Lung (tissue), 11 donors: ENCODE measurements at regions not wholly inside any gene's neighbourhood (a gene's known extent, or its start where the extent isn't known, plus 50 kb on each side); places are given as distances from the start of the nearest gene placed in this dataset.

Source experiments
- ATAC-seq: fragments of 200-7000 bp; cut with Tn5 transposase; one replicate; pipeline ENCODE4 v1.9.1; 2020; ENCODE audit warnings: moderate number of reproducible peaks; ENCODE audit not compliant: insufficient read depth, low FRiP score
- DNase-seq, 3 donors: peaks; one replicate each; pipeline ENCODE4 v3.0.0-alpha.2; 2013 to 2017
- H3K27ac ChIP-seq, 2 donors: one replicate each; pipeline ENCODE4 v1.5.1; 2013; ENCODE audit warnings: mild to moderate bottlenecking in 2 of 2, moderate library complexity in 2 of 2, control low read depth in 1 of 2, inconsistent platforms in 1 of 2, low read depth in 1 of 2, low read length in 1 of 2
- H3K27me3 ChIP-seq, 3 donors: one replicate each; pipeline ENCODE4 v1.5.1; 2013; ENCODE audit warnings: low read length in 2 of 3; ENCODE audit not compliant: control insufficient read depth in 3 of 3, insufficient read depth in 3 of 3
- H3K36me3 ChIP-seq, 4 donors: one replicate each; pipeline ENCODE4 v1.5.1; 2013; ENCODE audit warnings: low read length in 4 of 4, mild to moderate bottlenecking in 1 of 4, moderate library complexity in 1 of 4; ENCODE audit not compliant: control insufficient read depth in 4 of 4, insufficient read depth in 4 of 4
- H3K4me1 ChIP-seq, 5 donors: one replicate each; pipeline ENCODE4 v1.5.1; 2013; ENCODE audit warnings: low read length in 5 of 5, mild to moderate bottlenecking in 2 of 5, moderate library complexity in 1 of 5; ENCODE audit not compliant: control insufficient read depth in 5 of 5, insufficient read depth in 5 of 5
- H3K4me3 ChIP-seq: one replicate; pipeline ENCODE4 v1.5.1; 2013; ENCODE audit warnings: mild to moderate bottlenecking, control low read depth, moderate library complexity
- H3K9ac ChIP-seq, 2 donors: one replicate each; pipeline ENCODE4 v1.5.1; 2013; ENCODE audit warnings: low read length in 2 of 2, control low read depth in 1 of 2; ENCODE audit not compliant: insufficient read depth in 1 of 2
- H3K9me3 ChIP-seq, 4 donors: one replicate each; pipeline ENCODE4 v1.5.1; 2013; ENCODE audit warnings: low read length in 3 of 4, mild to moderate bottlenecking in 1 of 4, moderate library complexity in 1 of 4; ENCODE audit not compliant: control insufficient read depth in 4 of 4, insufficient read depth in 3 of 4
- WGBS, 2 donors: extraction: QIAGEN DNeasy Blood & Tissue Kit; methylation state at CpG; one replicate each; pipeline ENCODE4 v1.1.7; 2013; 5-methylcytosine and 5-hydroxymethylcytosine counted together
- TF ChIP-seq, protein P1 (sequence below): IDR thresholded peaks from 2 replicates; pipeline ENCODE4 v1.5.1; 2012; ENCODE audit warnings: mild to moderate bottlenecking; ENCODE audit errors: control extremely low read depth, extremely low read depth
- donor health status: control.
- donor health status: control.
- donor health status: Bipolar disorder and iron deficiency.
- donor health status: healthy.
- donor health status: DM: yes; HTN: yes; CAD: no.

DNA sequence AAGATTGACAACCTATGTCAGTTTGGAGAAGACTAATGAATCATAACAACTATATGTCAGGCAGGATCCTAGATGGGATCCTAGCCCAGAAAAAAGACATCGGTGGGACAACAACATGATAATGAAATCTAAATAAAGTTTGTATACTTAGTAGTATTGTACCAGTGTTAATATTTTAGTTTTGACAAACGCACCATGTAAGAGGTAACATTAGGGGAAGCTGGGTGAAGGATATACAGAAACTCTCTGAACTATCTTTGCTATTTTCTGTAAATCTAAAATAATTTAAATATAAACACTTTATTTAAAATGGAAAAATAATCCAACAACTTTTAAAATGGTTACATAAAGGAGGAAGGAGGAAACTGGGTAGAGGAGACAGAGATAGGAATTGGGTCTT is 105.6 kb upstream of the AP1S2 start:
- H3K27ac ChIP-seq: no peak overlapping the region
- TF ChIP-seq, protein P1, sequence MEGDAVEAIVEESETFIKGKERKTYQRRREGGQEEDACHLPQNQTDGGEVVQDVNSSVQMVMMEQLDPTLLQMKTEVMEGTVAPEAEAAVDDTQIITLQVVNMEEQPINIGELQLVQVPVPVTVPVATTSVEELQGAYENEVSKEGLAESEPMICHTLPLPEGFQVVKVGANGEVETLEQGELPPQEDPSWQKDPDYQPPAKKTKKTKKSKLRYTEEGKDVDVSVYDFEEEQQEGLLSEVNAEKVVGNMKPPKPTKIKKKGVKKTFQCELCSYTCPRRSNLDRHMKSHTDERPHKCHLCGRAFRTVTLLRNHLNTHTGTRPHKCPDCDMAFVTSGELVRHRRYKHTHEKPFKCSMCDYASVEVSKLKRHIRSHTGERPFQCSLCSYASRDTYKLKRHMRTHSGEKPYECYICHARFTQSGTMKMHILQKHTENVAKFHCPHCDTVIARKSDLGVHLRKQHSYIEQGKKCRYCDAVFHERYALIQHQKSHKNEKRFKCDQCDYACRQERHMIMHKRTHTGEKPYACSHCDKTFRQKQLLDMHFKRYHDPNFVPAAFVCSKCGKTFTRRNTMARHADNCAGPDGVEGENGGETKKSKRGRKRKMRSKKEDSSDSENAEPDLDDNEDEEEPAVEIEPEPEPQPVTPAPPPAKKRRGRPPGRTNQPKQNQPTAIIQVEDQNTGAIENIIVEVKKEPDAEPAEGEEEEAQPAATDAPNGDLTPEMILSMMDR: no peak
- DNase-seq (no peak), ATAC-seq (no peak)
- no peak overlapping the region for H3K4me3 ChIP-seq
- no peak overlapping the region for H3K9ac ChIP-seq
- no peaks in the 10 kb centered on the region for H3K36me3 ChIP-seq
- no peaks in the 10 kb centered on the region for H3K4me1 ChIP-seq
- H3K27me3 ChIP-seq: peaks cover 0 to 50% (median 37%) of the 10 kb centered on the region in 3 donors
- no peaks in the 10 kb centered on the region for H3K9me3 ChIP-seq
- WGBS, 2 donors: 90 to 93% methylated on average over 2 of the region's 2 CpGs

- Histone ChIP-seq H3K9ac (no peak overlapping the region), H3K4me3 (no peak overlapping the region), H3K4me1 (no peaks in the 10 kb centered on the region), H3K36me3 (no peaks in the 10 kb centered on the region), H3K27me3 (peaks cover 0 to 48% (median 21%) of the 10 kb centered on the region in 3 donors), H3K27ac (no peak overlapping the region), H3K9me3 (no peaks in the 10 kb centered on the region)
- WGBS, 2 donors: 68 to 81% methylated on average over 9 of the region's 9 CpGs
- ATAC-seq (no peak), DNase-seq (no peak)
- TF ChIP-seq, protein P1: no peak
These were observed 102.1 kb upstream of the AP1S2 start for GRCh38 chrX:15956681-15957080.

DNA sequence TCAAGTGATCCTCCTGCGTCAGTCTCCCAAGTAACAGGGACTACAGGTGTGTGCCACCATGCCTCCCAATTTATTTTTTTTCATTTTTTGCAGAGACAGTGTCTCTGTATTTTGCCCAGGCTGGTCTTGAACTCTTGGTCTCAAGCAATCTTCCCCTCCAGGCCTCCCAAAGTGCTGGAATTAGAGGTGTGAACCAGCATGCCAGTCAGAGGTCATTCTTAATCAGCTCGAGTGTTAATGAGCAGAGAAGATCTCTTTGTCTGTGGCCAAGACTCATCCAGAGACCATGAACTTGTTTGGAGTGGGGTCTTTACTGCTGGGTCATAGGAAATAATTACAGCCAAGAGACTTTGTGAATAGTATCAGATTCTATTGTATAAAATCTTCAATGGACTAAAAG is 99.2 kb upstream of the AP1S2 start:
- Histone ChIP-seq H3K4me1 (no peaks in the 10 kb centered on the region), H3K27me3 (peaks cover 0 to 49% (median 31%) of the 10 kb centered on the region in 3 donors), H3K27ac (no peak overlapping the region), H3K4me3 (no peak overlapping the region), H3K9me3 (no peaks in the 10 kb centered on the region), H3K36me3 (no peaks in the 10 kb centered on the region), H3K9ac (no peak overlapping the region)
- 70 to 77% methylated on average over 2 of the region's 2 CpGs for WGBS, 2 donors
- ATAC-seq (no peak), DNase-seq (no peak)
- TF ChIP-seq, protein P1: no peak

DNA sequence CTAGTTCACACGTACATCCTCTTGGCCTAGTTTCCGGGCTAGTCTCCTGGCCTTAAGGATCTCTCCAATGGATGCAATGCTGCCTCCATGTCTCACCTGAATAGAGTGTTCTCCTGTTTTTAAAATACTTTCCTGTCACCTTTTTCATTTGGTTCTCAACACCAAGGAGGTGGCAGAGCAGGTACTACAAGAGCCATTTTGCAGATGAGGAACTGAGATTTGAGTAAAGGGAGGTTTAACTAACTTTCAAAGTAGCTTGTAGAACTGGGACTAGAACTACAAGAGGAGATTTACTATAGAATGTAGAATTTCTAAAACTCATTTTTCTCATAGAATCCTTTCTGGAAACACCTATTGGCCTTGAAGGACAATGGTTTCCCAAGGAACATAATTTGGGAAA is 97.6 kb upstream of the AP1S2 start:
- Histone ChIP-seq H3K4me3 (no peak overlapping the region), H3K4me1 (peaks cover 0 to 2% (median 0%) of the 10 kb centered on the region in 5 donors), H3K27ac (no peak overlapping the region), H3K36me3 (no peaks in the 10 kb centered on the region), H3K27me3 (peaks cover 0 to 50% (median 31%) of the 10 kb centered on the region in 3 donors), H3K9ac (no peak overlapping the region), H3K9me3 (no peaks in the 10 kb centered on the region)
- WGBS, 2 donors: 95 to 100% methylated on average over 2 of the region's 2 CpGs
- no peak for ATAC-seq
- TF ChIP-seq, protein P1: no peak
- DNase-seq: no peak
